CD4-positive, CD25-positive, alpha-beta regulatory T cell (primary cell): ENCODE measurements at regions not wholly inside any gene's neighbourhood (a gene's known extent, or its start where the extent isn't known, plus 50 kb on each side); places are given as distances from the start of the nearest gene placed in this dataset.
A peak's percentile ranks its signal among the peaks of the same experiment; 100 is the strongest.

Experiments
- ATAC-seq, 2 donors: fragments of 150-1000 bp; cut with Tn5 transposase; one replicate each; pipeline ENCODE4 v1.10.0; 2021; ENCODE audit warnings: low read depth in 2 of 2, moderate number of reproducible peaks in 2 of 2, moderate library complexity in 1 of 2
- DNase-seq, 3 donors: peaks; one replicate each; pipeline versions ENCODE4 v3.0.0 to v3.0.0-alpha.2; 2012 to 2022; ENCODE audit warnings: mixed read lengths in 1 of 3
- H3K27ac ChIP-seq: one replicate; pipeline ENCODE4 v1.7.0; 2013; ENCODE audit warnings: mild to moderate bottlenecking, low read length; ENCODE audit not compliant: insufficient read depth, poor library complexity, severe bottlenecking
- H3K27me3 ChIP-seq: one replicate; pipeline ENCODE4 v1.7.0; 2013; ENCODE audit warnings: low read length; ENCODE audit not compliant: control insufficient read depth, insufficient read depth
- H3K36me3 ChIP-seq: one replicate; pipeline ENCODE4 v1.7.0; 2013; ENCODE audit warnings: mild to moderate bottlenecking, low read length, moderate library complexity; ENCODE audit not compliant: control insufficient read depth, insufficient read depth
- H3K4me1 ChIP-seq: 2 replicates; pipeline ENCODE4 v1.7.0; 2013; ENCODE audit warnings: mild to moderate bottlenecking, low read length; ENCODE audit not compliant: insufficient read depth, control insufficient read depth, poor library complexity, severe bottlenecking
- H3K4me3 ChIP-seq: one replicate; pipeline ENCODE4 v1.7.0; 2013; ENCODE audit warnings: low read depth, mild to moderate bottlenecking, low read length, moderate library complexity
- H3K9me3 ChIP-seq, 2 experiments: 1 replicate in 1 of 2; 2 replicates in 1 of 2; pipeline ENCODE4 v1.7.0; 2013; ENCODE audit warnings: low read length in 2 of 2, mild to moderate bottlenecking in 1 of 2, moderate library complexity in 1 of 2; ENCODE audit not compliant: control insufficient read depth in 2 of 2
- H3K27ac Mint-ChIP-seq, 3 donors: one replicate each; pipeline ENCODE4 v1.8.0; 2020 to 2022; ENCODE audit warnings: mild to moderate bottlenecking in 3 of 3, mixed read lengths in 3 of 3, moderate library complexity in 2 of 3
- H3K27me3 Mint-ChIP-seq: one replicate; pipeline ENCODE4 v1.8.0; 2022; ENCODE audit warnings: mild to moderate bottlenecking, mixed read lengths
- H3K36me3 Mint-ChIP-seq: one replicate; pipeline ENCODE4 v1.8.0; 2020; ENCODE audit warnings: mixed read lengths
- H3K4me1 Mint-ChIP-seq, 4 donors: one replicate each; pipeline ENCODE4 v1.8.0; 2020 to 2022; ENCODE audit warnings: mixed read lengths in 4 of 4, mild to moderate bottlenecking in 1 of 4
- H3K4me3 Mint-ChIP-seq, 4 donors: one replicate each; pipeline ENCODE4 v1.8.0; 2020 to 2022; ENCODE audit warnings: mild to moderate bottlenecking in 4 of 4, mixed read lengths in 4 of 4, moderate library complexity in 3 of 4
- H3K9me3 Mint-ChIP-seq, 7 donors: one replicate each; pipeline ENCODE4 v1.8.0; 2020 to 2022; ENCODE audit warnings: mixed read lengths in 7 of 7, mild to moderate bottlenecking in 3 of 7, moderate library complexity in 2 of 7

- H3K36me3 ChIP-seq: no peaks in the 10 kb centered on the region
- H3K27me3 ChIP-seq: no peaks in the 10 kb centered on the region
- peaks cover 0 to 10% (median 2%) of the 10 kb centered on the region in 7 donors for H3K9me3 Mint-ChIP-seq
These were observed 264.9 kb downstream of the SUDS3 start for GRCh38 chr12:118641249-118641648.

GRCh38 chr12:118645219-118645618 is 268.9 kb downstream of the SUDS3 start:
- no peaks in the 10 kb centered on the region for H3K9me3 ChIP-seq
- DNase-seq (peak in 1 of 3 donors; percentile 2), ATAC-seq (no peak)
- Mint-ChIP-seq H3K4me3 (no peak overlapping the region), H3K9me3 (peaks cover 0 to 10% (median 1%) of the 10 kb centered on the region in 7 donors), H3K36me3 (no peaks in the 10 kb centered on the region), H3K4me1 (no peaks in the 10 kb centered on the region), H3K27me3 (no peaks in the 10 kb centered on the region), H3K27ac (peak overlapping the region in 1 of 3 donors; percentile 5)
- H3K27ac ChIP-seq: no peak overlapping the region
- H3K4me3 ChIP-seq: no peak overlapping the region
- no peaks in the 10 kb centered on the region for H3K4me1 ChIP-seq
- no peaks in the 10 kb centered on the region for H3K27me3 ChIP-seq
- no peaks in the 10 kb centered on the region for H3K36me3 ChIP-seq

More at GRCh38 chr12:118641249-118641648, 264.9 kb downstream of the SUDS3 start:
- no peaks in the 10 kb centered on the region for H3K4me1 ChIP-seq
- Mint-ChIP-seq H3K4me3 (no peak overlapping the region), H3K36me3 (no peaks in the 10 kb centered on the region), H3K27me3 (no peaks in the 10 kb centered on the region), H3K4me1 (no peaks in the 10 kb centered on the region), H3K27ac (no peak overlapping the region)
- no peak for ATAC-seq
- no peak for DNase-seq
- H3K9me3 ChIP-seq: peaks cover 0 to 5% of the 10 kb centered on the region in 2 experiments
- no peak overlapping the region for H3K4me3 ChIP-seq
- no peak overlapping the region for H3K27ac ChIP-seq

GRCh38 chr12:118649765-118650585 is 273.6 kb downstream of the SUDS3 start:
- Histone ChIP-seq H3K4me3 (no peak overlapping the region), H3K27ac (no peak overlapping the region), H3K36me3 (no peaks in the 10 kb centered on the region), H3K4me1 (no peaks in the 10 kb centered on the region), H3K9me3 (no peaks in the 10 kb centered on the region), H3K27me3 (no peaks in the 10 kb centered on the region)
- DNase-seq (no peak), ATAC-seq (no peak)
- Mint-ChIP-seq H3K4me3 (no peak overlapping the region), H3K27me3 (no peaks in the 10 kb centered on the region), H3K27ac (no peak overlapping the region), H3K9me3 (peaks cover 0 to 5% (median 2%) of the 10 kb centered on the region in 7 donors), H3K4me1 (no peaks in the 10 kb centered on the region), H3K36me3 (no peaks in the 10 kb centered on the region)

GRCh38 chr12:118650586-118650960 is 274.2 kb downstream of the SUDS3 start:
- no peaks in the 10 kb centered on the region for H3K9me3 ChIP-seq
- Mint-ChIP-seq H3K4me1 (no peaks in the 10 kb centered on the region), H3K4me3 (no peak overlapping the region), H3K36me3 (no peaks in the 10 kb centered on the region), H3K9me3 (peaks cover 0 to 5% (median 2%) of the 10 kb centered on the region in 7 donors), H3K27ac (no peak overlapping the region), H3K27me3 (no peaks in the 10 kb centered on the region)
- ATAC-seq: no peak
- no peak overlapping the region for H3K4me3 ChIP-seq
- H3K36me3 ChIP-seq: no peaks in the 10 kb centered on the region
- H3K27ac ChIP-seq: no peak overlapping the region
- no peak for DNase-seq
- no peaks in the 10 kb centered on the region for H3K4me1 ChIP-seq
- H3K27me3 ChIP-seq: no peaks in the 10 kb centered on the region

DNA sequence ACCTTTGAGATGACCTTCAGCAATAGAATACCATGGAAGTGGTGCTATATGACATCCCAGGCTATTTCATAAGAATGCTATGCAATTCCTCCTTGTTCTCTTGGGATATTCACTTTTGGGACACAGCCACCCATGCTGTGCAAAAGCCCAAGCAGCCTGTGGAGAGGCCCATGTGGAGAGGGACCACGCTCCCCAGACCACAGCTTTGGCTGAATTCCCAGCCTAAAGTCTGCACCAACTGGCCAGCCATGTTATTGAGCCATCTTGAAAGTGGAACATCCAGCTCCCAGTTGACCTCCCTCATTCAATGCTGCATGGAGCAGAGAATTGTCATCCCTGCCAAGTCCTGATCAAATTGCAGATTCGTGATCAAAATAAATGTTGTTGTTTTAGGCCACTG is 275.1 kb downstream of the SUDS3 start:
- H3K4me1 ChIP-seq: no peaks in the 10 kb centered on the region
- H3K36me3 ChIP-seq: no peaks in the 10 kb centered on the region
- Mint-ChIP-seq H3K36me3 (no peaks in the 10 kb centered on the region), H3K9me3 (peaks cover 0 to 5% (median 2%) of the 10 kb centered on the region in 7 donors), H3K4me1 (no peaks in the 10 kb centered on the region), H3K27ac (no peak overlapping the region), H3K4me3 (no peak overlapping the region), H3K27me3 (no peaks in the 10 kb centered on the region)
- no peak for ATAC-seq
- no peak for DNase-seq
- no peak overlapping the region for H3K27ac ChIP-seq
- no peak overlapping the region for H3K4me3 ChIP-seq
- no peaks in the 10 kb centered on the region for H3K27me3 ChIP-seq
- H3K9me3 ChIP-seq: no peaks in the 10 kb centered on the region

GRCh38 chr12:118655588-118655987 is 279.2 kb downstream of the SUDS3 start:
- Histone ChIP-seq H3K27me3 (no peaks in the 10 kb centered on the region), H3K36me3 (no peaks in the 10 kb centered on the region), H3K27ac (no peak overlapping the region), H3K4me3 (no peak overlapping the region), H3K4me1 (no peaks in the 10 kb centered on the region), H3K9me3 (no peaks in the 10 kb centered on the region)
- ATAC-seq (no peak), DNase-seq (no peak)
- H3K36me3 Mint-ChIP-seq: no peaks in the 10 kb centered on the region
- H3K4me1 Mint-ChIP-seq: no peaks in the 10 kb centered on the region
- H3K4me3 Mint-ChIP-seq: no peak overlapping the region
- no peak overlapping the region for H3K27ac Mint-ChIP-seq
- no peaks in the 10 kb centered on the region for H3K27me3 Mint-ChIP-seq
- peaks cover 0 to 6% (median 0%) of the 10 kb centered on the region in 7 donors for H3K9me3 Mint-ChIP-seq

DNA sequence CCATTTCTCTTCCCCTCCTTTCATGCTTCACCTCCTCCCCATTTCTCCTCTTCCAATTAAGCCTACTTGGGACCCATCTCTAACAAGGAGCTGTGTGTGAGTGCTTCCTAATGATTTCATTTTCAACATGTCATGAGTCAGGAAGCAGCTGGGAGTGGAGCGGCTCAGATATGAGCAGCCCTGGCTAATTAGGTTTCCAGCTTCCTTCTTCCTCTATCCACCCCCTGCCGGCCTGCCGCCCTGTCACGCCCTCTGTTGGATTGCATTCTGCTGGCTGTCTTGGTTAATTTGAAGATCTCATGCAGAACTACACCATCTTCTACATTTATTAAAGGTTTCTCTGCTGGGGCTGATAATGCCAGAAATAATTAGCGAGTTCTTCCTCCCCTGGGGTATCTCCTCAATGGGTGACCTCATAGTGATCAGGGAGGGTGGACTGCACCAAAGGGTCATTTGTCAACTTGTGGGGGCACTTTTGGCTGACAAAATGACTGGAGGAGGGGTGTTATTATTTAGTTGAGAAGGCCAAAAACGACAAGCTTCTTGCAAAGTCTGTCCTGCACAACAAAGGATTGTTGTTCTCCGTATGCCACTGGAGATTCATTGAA is 300.9 kb upstream of the SRRM4 start:
- H3K27me3 ChIP-seq: no peaks in the 10 kb centered on the region
- Mint-ChIP-seq H3K9me3 (peaks cover 0 to 15% (median 5%) of the 10 kb centered on the region in 7 donors), H3K27ac (no peak overlapping the region), H3K36me3 (no peaks in the 10 kb centered on the region), H3K27me3 (no peaks in the 10 kb centered on the region), H3K4me1 (no peaks in the 10 kb centered on the region), H3K4me3 (no peak overlapping the region)
- H3K9me3 ChIP-seq: no peaks in the 10 kb centered on the region
- ATAC-seq (no peak), DNase-seq (no peak)
- H3K27ac ChIP-seq: no peak overlapping the region
- H3K4me1 ChIP-seq: no peaks in the 10 kb centered on the region
- H3K36me3 ChIP-seq: no peaks in the 10 kb centered on the region
- H3K4me3 ChIP-seq: no peak overlapping the region

DNA sequence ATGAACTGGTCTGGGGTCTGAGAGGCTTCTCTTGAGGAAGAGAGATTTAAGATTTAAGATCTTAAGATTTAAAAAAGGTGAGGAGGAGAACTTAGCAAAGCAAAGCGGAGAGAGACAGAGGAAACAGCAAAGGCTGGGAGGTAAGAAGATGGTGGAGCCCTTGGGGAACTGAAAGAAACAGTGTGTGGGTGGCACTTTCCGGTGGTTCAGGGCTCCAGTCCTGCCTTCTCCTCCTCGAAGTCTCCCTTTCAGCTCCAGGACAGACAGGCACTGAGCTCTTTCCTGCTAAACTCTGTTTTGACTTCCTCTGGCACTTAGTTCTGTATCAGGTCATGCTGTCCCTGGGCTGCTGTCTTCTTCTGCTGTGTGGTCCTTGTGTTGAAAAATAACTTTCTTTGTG is 298.7 kb upstream of the SRRM4 start:
- H3K4me1 Mint-ChIP-seq: no peaks in the 10 kb centered on the region
- H3K9me3 Mint-ChIP-seq: peaks cover 0 to 8% (median 5%) of the 10 kb centered on the region in 7 donors
- no peak for ATAC-seq
- H3K27ac Mint-ChIP-seq: no peak overlapping the region
- no peaks in the 10 kb centered on the region for H3K27me3 ChIP-seq
- DNase-seq: no peak
- no peaks in the 10 kb centered on the region for H3K4me1 ChIP-seq
- H3K27ac ChIP-seq: no peak overlapping the region
- no peaks in the 10 kb centered on the region for H3K27me3 Mint-ChIP-seq
- no peaks in the 10 kb centered on the region for H3K36me3 ChIP-seq
- H3K4me3 Mint-ChIP-seq: no peak overlapping the region
- H3K4me3 ChIP-seq: no peak overlapping the region
- H3K36me3 Mint-ChIP-seq: no peaks in the 10 kb centered on the region
- H3K9me3 ChIP-seq: no peaks in the 10 kb centered on the region
